Hepatic stellate cell (primary cell): ENCODE measurements at regions not wholly inside any gene's neighbourhood (a gene's known extent, or its start where the extent isn't known, plus 50 kb on each side); places are given as distances from the start of the nearest gene placed in this dataset.

ENCODE experiments used
- DNase-seq: peaks from one replicate; pipeline ENCODE4 v3.0.0; 2011; ENCODE audit warnings: low spot score

GRCh38 chr9:78605041-78606000, 308.4 kb downstream of the PSAT1 start:
- DNase-seq, result no peak

GRCh38 chr9:78606001-78606379, 309.1 kb downstream of the PSAT1 start:
- DNase-seq, result no peak

GRCh38 chr9:78607853-78608252, 310.9 kb downstream of the PSAT1 start:
- DNase-seq, result no peak

- no peak for DNase-seq
Observed at GRCh38 chr9:78609450-78609849, 312.5 kb downstream of the PSAT1 start.

GRCh38 chr9:78612091-78612490, 315.2 kb downstream of the PSAT1 start:
- no peak for DNase-seq

GRCh38 chr9:78613006-78613405, 316.1 kb downstream of the PSAT1 start:
- DNase-seq, result no peak

DNA sequence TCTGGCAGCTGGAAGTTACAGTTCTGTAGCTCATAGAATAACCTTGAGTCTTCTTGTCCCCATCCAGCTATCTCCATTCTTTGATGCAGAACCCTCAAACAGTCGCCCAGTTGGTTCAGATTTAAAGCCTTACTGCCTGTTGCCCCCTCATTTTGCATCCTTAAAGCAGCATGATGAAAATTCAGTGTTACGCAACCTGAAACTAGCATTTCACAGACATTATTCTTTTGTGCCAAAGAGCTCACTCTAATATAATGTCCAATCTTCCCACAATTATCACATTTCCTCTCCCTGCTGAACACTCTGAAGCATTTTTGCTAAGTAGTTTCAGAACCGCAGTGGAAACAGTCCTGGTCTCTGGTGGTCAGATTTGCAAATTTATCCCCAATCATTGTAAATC, 318.0 kb downstream of the PSAT1 start:
- no peak for DNase-seq

DNA sequence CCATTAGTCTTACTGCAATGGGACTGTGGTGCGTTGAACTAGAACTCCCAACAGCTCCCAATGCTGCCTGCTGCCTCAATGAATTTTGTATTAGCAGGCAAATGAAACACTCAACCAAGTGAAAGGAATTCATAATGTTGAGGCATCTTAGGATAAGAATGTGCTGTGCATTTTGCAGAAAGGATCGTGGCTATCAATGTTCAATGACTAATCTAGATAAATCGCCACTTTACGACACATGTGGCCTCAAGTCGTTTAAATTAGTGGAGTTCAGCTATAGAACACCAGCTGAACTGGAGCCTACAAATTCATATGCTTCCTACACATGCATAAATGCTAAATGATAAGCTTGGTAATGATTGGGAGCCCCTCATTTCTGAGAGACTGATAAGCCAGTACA, 318.4 kb downstream of the PSAT1 start:
- no peak for DNase-seq

GRCh38 chr9:78618735-78619134, 321.8 kb downstream of the PSAT1 start:
- DNase-seq, result no peak

- no peak for DNase-seq
Observed at GRCh38 chr9:78620303-78620702, 323.4 kb downstream of the PSAT1 start.

GRCh38 chr9:78620764-78621163, 323.8 kb downstream of the PSAT1 start:
- peak; percentile 51 for DNase-seq

GRCh38 chr9:78622126-78622525, 325.2 kb downstream of the PSAT1 start:
- DNase-seq, result no peak

DNA sequence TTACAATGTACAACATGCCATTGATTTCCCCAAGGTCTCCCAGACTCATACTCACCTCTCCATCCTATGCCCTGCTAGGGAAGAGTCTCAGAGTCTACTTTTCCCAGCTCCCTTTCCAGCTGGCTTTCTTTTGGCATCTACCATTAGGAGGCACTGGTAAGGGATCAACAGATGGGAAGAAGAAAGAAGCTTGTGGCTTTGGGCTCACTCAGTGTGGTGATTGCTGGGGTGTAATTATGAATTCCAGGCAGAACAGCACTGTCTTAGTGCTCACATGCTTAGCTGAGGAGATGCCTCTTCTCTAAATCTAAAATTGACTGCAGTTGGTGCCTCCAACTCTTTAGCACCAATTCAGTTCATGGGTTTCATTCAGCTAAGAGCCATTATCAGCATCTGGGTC, 330.0 kb downstream of the PSAT1 start:
- no peak for DNase-seq

DNA sequence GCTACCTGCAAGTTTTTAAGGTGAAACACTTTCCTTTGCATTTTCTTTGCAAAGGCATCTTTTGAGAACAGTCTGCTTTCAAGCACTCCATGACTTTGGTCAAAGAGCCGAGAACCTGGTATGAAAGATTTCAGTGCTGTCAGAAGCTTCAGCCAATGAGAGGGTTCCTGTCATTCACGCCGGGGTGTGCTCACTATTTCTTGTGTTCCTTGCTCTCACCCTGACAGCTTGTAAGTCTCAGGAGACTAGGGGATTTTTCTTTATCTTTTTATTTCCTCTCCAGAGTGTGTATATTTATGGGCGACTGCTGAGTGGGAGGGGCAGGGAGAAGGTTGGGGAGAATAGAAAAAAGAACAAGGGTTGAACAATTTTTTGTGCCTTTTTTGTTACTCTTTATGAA, 334.0 kb downstream of the PSAT1 start:
- no peak for DNase-seq

GRCh38 chr9:78640728-78641127, 343.8 kb downstream of the PSAT1 start:
- DNase-seq, result no peak

GRCh38 chr9:78644359-78644758, 347.4 kb downstream of the PSAT1 start:
- no peak for DNase-seq

GRCh38 chr9:78654324-78654723, 357.4 kb downstream of the PSAT1 start:
- no peak for DNase-seq

DNA sequence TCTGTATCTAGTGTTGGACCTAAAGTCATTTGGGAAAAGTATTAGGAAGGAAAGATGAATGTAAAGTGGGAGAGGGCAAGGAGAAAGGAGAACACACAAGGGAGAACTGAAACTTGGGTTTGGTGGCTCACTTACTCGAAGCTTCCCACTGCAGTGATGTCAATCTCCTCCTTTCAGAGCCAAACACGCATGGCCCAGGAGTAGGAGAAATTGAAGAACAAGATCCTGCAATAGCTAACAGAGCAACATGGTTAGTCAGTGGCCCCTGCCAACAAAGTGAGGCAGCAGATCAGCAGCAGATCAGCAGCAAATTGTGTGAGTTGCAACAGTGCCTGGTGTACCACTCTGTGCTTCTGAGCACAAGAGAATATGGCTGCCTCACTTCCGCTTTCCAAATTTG, 366.4 kb downstream of the PSAT1 start:
- DNase-seq, result no peak

DNA sequence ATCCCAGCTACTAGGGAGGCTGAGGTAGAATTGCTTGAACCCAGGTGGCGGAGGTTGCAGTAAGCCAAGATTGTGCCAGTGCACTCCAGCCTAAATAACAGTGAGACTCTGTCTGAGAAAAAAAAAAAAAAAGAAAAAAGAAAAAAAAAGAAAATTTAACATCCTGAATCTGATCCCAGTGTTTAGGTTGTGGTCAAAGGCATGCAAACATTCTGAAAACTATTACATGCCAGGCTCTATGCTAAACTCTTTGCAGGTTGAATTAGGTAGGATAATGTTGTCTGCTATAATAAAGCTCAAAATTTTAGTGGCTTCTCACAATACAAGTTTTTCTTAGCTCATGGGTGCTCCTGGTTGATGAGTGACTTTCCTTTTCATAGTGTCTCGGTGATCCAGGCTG, 367.4 kb downstream of the PSAT1 start:
- no peak for DNase-seq

GRCh38 chr9:78666818-78667414, 370.0 kb downstream of the PSAT1 start:
- DNase-seq, result no peak

- DNase-seq, result no peak
Observed at GRCh38 chr9:78668148-78668832, 371.4 kb downstream of the PSAT1 start.

GRCh38 chr9:78669591-78669990, 372.7 kb downstream of the PSAT1 start:
- no peak for DNase-seq

GRCh38 chr9:78671785-78672184, 374.9 kb downstream of the PSAT1 start:
- no peak for DNase-seq
